HCT116 (cell line): ENCODE measurements at regions not wholly inside any gene's neighbourhood (a gene's known extent, or its start where the extent isn't known, plus 50 kb on each side); places are given as distances from the start of the nearest gene placed in this dataset.

Source experiments
- ATAC-seq: fragments of 200-7000 bp; cut with Tn5 transposase; 2 replicates; pipeline ENCODE4 v1.9.1; 2020; ENCODE audit warnings: mild to moderate bottlenecking, moderate library complexity
- BruUV-seq: library from RNA; stranded (reverse); fragments of 400-500 nt; replicated peaks from 2 replicates; lab custom pipeline; 2021; lab: Mats Ljungman, UMichigan
- CTCF ChIA-PET: fragments of 300-600 bp; sonication (Branson Sonifier 250); formaldehyde crosslinking; loops from one replicate; lab custom pipeline; 2021; ENCODE audit warnings: antibody characterized with exemption; lab: Charles Lee
- POLR2A ChIA-PET: fragments of 300-600, 350-600 bp; sonication (Branson Sonifier 250); formaldehyde crosslinking; loops from one replicate; lab custom pipeline; 2021; ENCODE audit warnings: antibody characterized with exemption; lab: Charles Lee
- RAD21 ChIA-PET, 2 experiments: fragments of 300-600 bp; sonication (Branson Sonifier 250); formaldehyde crosslinking; loops; one replicate each; lab custom pipeline; 2023; ENCODE audit warnings: low total read pairs in 2 of 2; ENCODE audit not compliant: uncharacterized antibody in 2 of 2, unreplicated experiment in 2 of 2, low non-redundant PET in 1 of 2; lab: Charles Lee
- DNase-seq: peaks from one replicate; pipeline ENCODE4 v3.0.0-alpha.2; 2010; ENCODE audit warnings: low read depth, low spot score
- H2AFZ ChIP-seq: fragments of 200-600 bp; shearing (Covaris generic), sonication (generic); 2 replicates; pipeline ENCODE4 v1.6.1; 2017; ENCODE audit warnings: low read depth, mixed run types, mixed read lengths, antibody characterized with exemption, low read length; ENCODE audit not compliant: poor library complexity, severe bottlenecking
- H3K27ac ChIP-seq: 2 replicates; pipeline ENCODE4 v1.5.1; 2012; ENCODE audit warnings: low read depth, low read length
- H3K27me3 ChIP-seq: fragments of 200-600 bp; sonication (generic); 2 replicates; pipeline ENCODE4 v1.6.1; 2016; ENCODE audit warnings: mixed run types, low read length, mixed read lengths; ENCODE audit not compliant: insufficient read depth
- H3K36me3 ChIP-seq, 2 experiments: fragments of 200-500 bp in 1 of 2; fragments of 200-600 bp in 1 of 2; sonication (Bioruptor generic) in 1 of 2; sonication (generic) in 1 of 2; 2 replicates each; pipeline versions ENCODE4 v1.5.1 to v1.6.1; 2014 to 2016; ENCODE audit warnings: low read length in 2 of 2, inconsistent platforms in 1 of 2, mixed read lengths in 1 of 2, mixed run types in 1 of 2; ENCODE audit not compliant: insufficient read depth in 2 of 2, control insufficient read depth in 1 of 2
- H3K4me1 ChIP-seq, 2 experiments: fragments of 200-600 bp in 1 of 2; sonication (generic) in 1 of 2; 2 replicates each; pipeline versions ENCODE4 v1.5.1 to v1.6.1; 2012 to 2017; ENCODE audit warnings: low read length in 2 of 2, inconsistent platforms in 1 of 2, mild to moderate bottlenecking in 1 of 2, mixed read lengths in 1 of 2, mixed run types in 1 of 2, moderate library complexity in 1 of 2; ENCODE audit not compliant: insufficient read depth in 2 of 2, control insufficient read depth in 1 of 2
- H3K4me2 ChIP-seq: fragments of 200-600 bp; sonication (generic); 2 replicates; pipeline ENCODE4 v1.6.1; 2017; ENCODE audit warnings: mixed run types, low read length, mixed read lengths
- H3K4me3 ChIP-seq, 2 experiments: fragments of 200-600 bp in 1 of 2; sonication (generic) in 1 of 2; replicated peaks in 1 of 2; 2 replicates each; pipeline ENCODE4 v1.5.1; 2011 to 2016; ENCODE audit warnings: low read length in 2 of 2, control low read depth in 1 of 2, low read depth in 1 of 2, mild to moderate bottlenecking in 1 of 2, mixed read lengths in 1 of 2, mixed run types in 1 of 2
- H3K79me2 ChIP-seq: fragments of 200-600 bp; sonication (generic); 2 replicates; pipeline ENCODE4 v1.6.1; 2017; ENCODE audit warnings: mild to moderate bottlenecking, mixed run types, low read length, moderate library complexity, mixed read lengths; ENCODE audit not compliant: insufficient read depth
- H3K9ac ChIP-seq: fragments of 200-600 bp; sonication (generic); 2 replicates; pipeline ENCODE4 v1.6.1; 2016; ENCODE audit warnings: low read length, mixed read lengths
- H3K9me2 ChIP-seq: fragments of 200-600 bp; sonication (generic), shearing (Covaris generic); 2 replicates; pipeline ENCODE4 v1.6.1; 2017; ENCODE audit warnings: mixed run types, mild to moderate bottlenecking, moderate library complexity; ENCODE audit not compliant: insufficient read depth
- H3K9me3 ChIP-seq, 2 experiments: fragments of 200-500 bp in 1 of 2; fragments of 200-600 bp in 1 of 2; sonication (Bioruptor generic) in 1 of 2; sonication (generic) in 1 of 2; 2 replicates each; pipeline ENCODE4 v1.6.1; 2014 to 2017; ENCODE audit warnings: low read length in 2 of 2, mixed read lengths in 2 of 2, inconsistent platforms in 1 of 2, low read depth in 1 of 2, mild to moderate bottlenecking in 1 of 2, mixed run types in 1 of 2, moderate library complexity in 1 of 2; ENCODE audit not compliant: control insufficient read depth in 1 of 2, insufficient read depth in 1 of 2
- H4K20me1 ChIP-seq: fragments of 200-600 bp; sonication (generic), shearing (Covaris generic); 2 replicates; pipeline ENCODE4 v1.6.1; 2017; ENCODE audit warnings: mixed run types, mild to moderate bottlenecking, moderate library complexity; ENCODE audit not compliant: insufficient read depth
- CEBPB ChIP-seq: IDR thresholded peaks from 2 replicates; pipeline ENCODE4 v1.6.1; 2012; ENCODE audit warnings: low read depth
- EZH2 ChIP-seq: fragments of 200-600 bp; sonication (generic); IDR thresholded peaks from 2 replicates; pipeline ENCODE4 v1.6.1; 2017; ENCODE audit warnings: antibody characterized with exemption, mixed run types
- EZH2phosphoT487 ChIP-seq: fragments of 200-600 bp; IDR thresholded peaks from 2 replicates; pipeline ENCODE4 v1.6.1; 2018; ENCODE audit warnings: antibody characterized with exemption, borderline replicate concordance
- JUND ChIP-seq: IDR thresholded peaks from 2 replicates; pipeline ENCODE4 v1.6.1; 2012
- POLR2A ChIP-seq: IDR thresholded peaks from 2 replicates; pipeline ENCODE4 v1.7.0; 2011; ENCODE audit warnings: borderline replicate concordance; ENCODE audit not compliant: insufficient read depth, insufficient read length; ENCODE audit errors: extremely low read depth
- POLR2AphosphoS5 ChIP-seq: IDR thresholded peaks from 2 replicates; pipeline ENCODE4 v1.6.1; 2011; ENCODE audit warnings: mild to moderate bottlenecking, low read depth, low read length, moderate library complexity
- SIN3A ChIP-seq: IDR thresholded peaks from 2 replicates; pipeline ENCODE4 v1.6.1; 2012; ENCODE audit warnings: low read depth
- SRF ChIP-seq: IDR thresholded peaks from 2 replicates; pipeline ENCODE4 v1.6.1; 2012; ENCODE audit warnings: low read depth
- TCF7L2 ChIP-seq: IDR thresholded peaks from 2 replicates; pipeline ENCODE4 v1.7.0; 2011; ENCODE audit warnings: borderline replicate concordance, inconsistent platforms; ENCODE audit not compliant: insufficient read depth, insufficient read length; ENCODE audit errors: extremely low read depth
- ZFX ChIP-seq: fragments of 450-650 bp; IDR thresholded peaks from 2 replicates; pipeline ENCODE4 v1.6.1; 2017
- ZNF274 ChIP-seq: fragments of 200-500 bp; sonication (Bioruptor generic); IDR thresholded peaks from 2 replicates; pipeline ENCODE4 v1.6.1; 2014; ENCODE audit warnings: mild to moderate bottlenecking, low read depth, low read length, inconsistent platforms
- intact Hi-C: fragments of 100-400 bp; cut with micrococcal nuclease; formaldehyde crosslinking; loops from 2 replicates; pipeline ENCODE4 v1.10.0; 2022
- TF ChIP-seq, protein P1 (sequence below): IDR thresholded peaks from 2 replicates; pipeline ENCODE4 v1.6.1; 2011; ENCODE audit warnings: mild to moderate bottlenecking, low read length, moderate library complexity; ENCODE audit not compliant: insufficient replicate concordance; ENCODE audit errors: extremely low read depth
- TF ChIP-seq, protein P2 (sequence below): IDR thresholded peaks from 2 replicates; pipeline ENCODE4 v1.6.1; 2012
- TF ChIP-seq, protein P3 (sequence below), 3 experiments: fragments of 200-600 bp in 1 of 3; sonication (generic) in 1 of 3; IDR thresholded peaks in 2 of 3; conservative IDR thresholded peaks in 1 of 3; 2 replicates each; pipeline ENCODE4 v1.5.1; 2012 to 2017; ENCODE audit warnings: low read depth in 2 of 3, low read length in 2 of 3, antibody characterized with exemption in 1 of 3, borderline replicate concordance in 1 of 3, control low read depth in 1 of 3, mild to moderate bottlenecking in 1 of 3, mixed read lengths in 1 of 3, mixed run types in 1 of 3, moderate library complexity in 1 of 3; ENCODE audit not compliant: insufficient read depth in 1 of 3
- TF ChIP-seq, protein P4 (sequence below): IDR thresholded peaks from 2 replicates; pipeline ENCODE4 v1.6.1; 2012

DNA sequence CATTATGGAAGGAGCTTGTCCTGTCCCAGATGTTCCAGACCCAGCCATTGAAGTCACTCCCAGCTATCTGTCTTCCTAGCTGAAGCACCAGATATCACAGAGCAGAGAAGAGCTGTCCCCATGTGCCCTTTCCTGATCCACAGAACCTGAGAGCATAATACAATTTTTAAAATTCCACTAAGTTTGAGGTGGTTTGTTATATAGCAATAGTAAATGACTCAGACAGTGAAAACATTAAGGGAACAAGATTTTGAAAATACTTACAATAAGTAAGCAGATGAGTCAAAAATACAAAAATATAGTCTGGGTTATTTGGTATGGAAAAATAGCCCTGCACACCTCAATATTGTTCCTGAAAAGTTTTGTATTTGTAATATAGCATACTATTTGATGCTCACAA lies 85.8 kb upstream of the GLS start:
- intact Hi-C loops, result no loop called here

More for the DNA sequence above, 85.8 kb upstream of the GLS start:
- no peak overlapping the region for H3K9ac ChIP-seq
- no peaks in the 10 kb centered on the region for H3K27me3 ChIP-seq
- no peaks in the 10 kb centered on the region for H4K20me1 ChIP-seq
- POLR2A ChIA-PET, result no interaction called here
- CTCF ChIA-PET, result no interaction called here
- peaks cover 5 to 8% of the 10 kb centered on the region in 2 experiments for H3K4me1 ChIP-seq
- RAD21 ChIA-PET, result no interaction called here
- H3K9me3 ChIP-seq, result no peaks in the 10 kb centered on the region
- H3K27ac ChIP-seq, result no peak overlapping the region
- TF ChIP-seq TCF7L2 (no peak), POLR2AphosphoS5 (no peak), CEBPB (no peak), SIN3A (no peak), EZH2phosphoT487 (no peak), POLR2A (no peak), EZH2 (no peak), ZNF274 (no peak), SRF (no peak), ZFX (no peak), JUND (no peak)
- TF ChIP-seq, protein P1, sequence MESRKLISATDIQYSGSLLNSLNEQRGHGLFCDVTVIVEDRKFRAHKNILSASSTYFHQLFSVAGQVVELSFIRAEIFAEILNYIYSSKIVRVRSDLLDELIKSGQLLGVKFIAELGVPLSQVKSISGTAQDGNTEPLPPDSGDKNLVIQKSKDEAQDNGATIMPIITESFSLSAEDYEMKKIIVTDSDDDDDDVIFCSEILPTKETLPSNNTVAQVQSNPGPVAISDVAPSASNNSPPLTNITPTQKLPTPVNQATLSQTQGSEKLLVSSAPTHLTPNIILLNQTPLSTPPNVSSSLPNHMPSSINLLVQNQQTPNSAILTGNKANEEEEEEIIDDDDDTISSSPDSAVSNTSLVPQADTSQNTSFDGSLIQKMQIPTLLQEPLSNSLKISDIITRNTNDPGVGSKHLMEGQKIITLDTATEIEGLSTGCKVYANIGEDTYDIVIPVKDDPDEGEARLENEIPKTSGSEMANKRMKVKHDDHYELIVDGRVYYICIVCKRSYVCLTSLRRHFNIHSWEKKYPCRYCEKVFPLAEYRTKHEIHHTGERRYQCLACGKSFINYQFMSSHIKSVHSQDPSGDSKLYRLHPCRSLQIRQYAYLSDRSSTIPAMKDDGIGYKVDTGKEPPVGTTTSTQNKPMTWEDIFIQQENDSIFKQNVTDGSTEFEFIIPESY, result no peak
- TF ChIP-seq, protein P2, sequence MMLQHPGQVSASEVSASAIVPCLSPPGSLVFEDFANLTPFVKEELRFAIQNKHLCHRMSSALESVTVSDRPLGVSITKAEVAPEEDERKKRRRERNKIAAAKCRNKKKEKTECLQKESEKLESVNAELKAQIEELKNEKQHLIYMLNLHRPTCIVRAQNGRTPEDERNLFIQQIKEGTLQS, result no peak
- TF ChIP-seq, protein P3, sequence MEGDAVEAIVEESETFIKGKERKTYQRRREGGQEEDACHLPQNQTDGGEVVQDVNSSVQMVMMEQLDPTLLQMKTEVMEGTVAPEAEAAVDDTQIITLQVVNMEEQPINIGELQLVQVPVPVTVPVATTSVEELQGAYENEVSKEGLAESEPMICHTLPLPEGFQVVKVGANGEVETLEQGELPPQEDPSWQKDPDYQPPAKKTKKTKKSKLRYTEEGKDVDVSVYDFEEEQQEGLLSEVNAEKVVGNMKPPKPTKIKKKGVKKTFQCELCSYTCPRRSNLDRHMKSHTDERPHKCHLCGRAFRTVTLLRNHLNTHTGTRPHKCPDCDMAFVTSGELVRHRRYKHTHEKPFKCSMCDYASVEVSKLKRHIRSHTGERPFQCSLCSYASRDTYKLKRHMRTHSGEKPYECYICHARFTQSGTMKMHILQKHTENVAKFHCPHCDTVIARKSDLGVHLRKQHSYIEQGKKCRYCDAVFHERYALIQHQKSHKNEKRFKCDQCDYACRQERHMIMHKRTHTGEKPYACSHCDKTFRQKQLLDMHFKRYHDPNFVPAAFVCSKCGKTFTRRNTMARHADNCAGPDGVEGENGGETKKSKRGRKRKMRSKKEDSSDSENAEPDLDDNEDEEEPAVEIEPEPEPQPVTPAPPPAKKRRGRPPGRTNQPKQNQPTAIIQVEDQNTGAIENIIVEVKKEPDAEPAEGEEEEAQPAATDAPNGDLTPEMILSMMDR (IDR thresholded peaks at IDR 0.05 in 2 of 3, conservative IDR thresholded peaks at IDR 0.05 in 1 of 3; ENCODE audit: borderline replicate concordance in 1 of 3, insufficient read depth in 1 of 3, low read depth in 2 of 3, low read length in 2 of 3), result no peak
- TF ChIP-seq, protein P4, sequence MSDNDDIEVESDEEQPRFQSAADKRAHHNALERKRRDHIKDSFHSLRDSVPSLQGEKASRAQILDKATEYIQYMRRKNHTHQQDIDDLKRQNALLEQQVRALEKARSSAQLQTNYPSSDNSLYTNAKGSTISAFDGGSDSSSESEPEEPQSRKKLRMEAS, result no peak
- no peak overlapping the region for H2AFZ ChIP-seq
- DNase-seq (no peak), ATAC-seq (no peak)
- no peaks in the 10 kb centered on the region for H3K79me2 ChIP-seq
- no peaks in the 10 kb centered on the region for H3K9me2 ChIP-seq
- no peaks in the 10 kb centered on the region for H3K36me3 ChIP-seq
- no TSS peak for BruUV-seq
- H3K4me2 ChIP-seq, result no peak overlapping the region
- H3K4me3 ChIP-seq, result no peak overlapping the region
